ENCODE measurements at regions not wholly inside any gene's neighbourhood (a gene's known extent, or its start where the extent isn't known, plus 50 kb on each side); places are given as distances from the start of the nearest gene placed in this dataset.

DNA sequence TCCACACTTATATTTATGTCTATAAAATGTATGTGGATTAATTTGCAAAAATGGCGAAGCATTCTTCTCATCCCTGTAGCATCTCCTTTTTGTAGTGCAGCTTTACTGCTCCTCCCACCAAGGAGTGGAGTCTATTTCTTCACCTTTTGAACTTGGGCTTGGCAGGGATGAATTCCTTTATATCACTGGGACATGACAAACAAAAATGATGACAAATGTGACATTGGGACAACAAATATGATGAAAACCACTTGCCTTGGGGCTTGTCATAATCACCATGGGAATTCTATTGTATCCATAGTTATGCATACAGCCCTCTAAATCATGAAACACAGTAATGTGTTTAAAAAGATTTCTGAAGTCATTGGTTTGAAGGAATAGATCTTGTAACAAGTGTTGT lies 155.0 kb downstream of the TNFSF18 start:
- no peaks in the 10 kb centered on the region for H3K36me3 ChIP-seq (ENCODE audit: control insufficient read depth in 2 of 2, insufficient read depth in 2 of 2, low read length in 2 of 2)
- no peaks in the 10 kb centered on the region for H3K27me3 ChIP-seq (ENCODE audit: control insufficient read depth in 2 of 2, insufficient read depth in 2 of 2, low read length in 2 of 2)
- no peak overlapping the region for H3K27ac ChIP-seq (ENCODE audit: low read depth in 2 of 2, low read length in 2 of 2)
- H3K9ac ChIP-seq (ENCODE audit: low read depth in 1 of 2, low read length in 2 of 2), result no peak overlapping the region
- no peaks in the 10 kb centered on the region for H3K4me1 ChIP-seq (ENCODE audit: control insufficient read depth in 2 of 2, insufficient read depth in 2 of 2, low read length in 2 of 2)
- no peaks in the 10 kb centered on the region for H3K9me3 ChIP-seq (ENCODE audit: control insufficient read depth in 2 of 2, low read length in 2 of 2)
- no peak overlapping the region for H3K4me3 ChIP-seq (ENCODE audit: low read length in 2 of 2)

DNA sequence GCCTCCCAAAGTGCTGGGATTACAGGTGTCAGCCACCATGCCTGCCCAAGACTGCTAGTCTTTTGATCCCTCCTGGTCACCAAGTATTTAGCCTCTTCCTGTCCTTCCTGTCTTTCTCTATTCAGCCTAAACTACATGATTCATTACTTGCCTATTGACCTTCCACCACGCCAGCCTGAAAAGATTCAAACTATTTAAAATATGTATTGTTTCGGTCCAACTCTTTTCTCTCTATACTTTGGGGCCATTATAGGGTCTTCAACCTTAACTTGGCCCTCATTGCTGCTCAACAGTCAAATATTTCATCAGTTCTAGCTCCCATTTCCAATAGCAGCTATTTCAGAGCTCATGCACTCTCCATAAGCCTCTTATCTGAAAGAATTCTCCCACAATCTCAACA lies 153.0 kb downstream of the TNFSF18 start:
- no peaks in the 10 kb centered on the region for H3K36me3 ChIP-seq (ENCODE audit: control insufficient read depth in 2 of 2, insufficient read depth in 2 of 2, low read length in 2 of 2)
- H3K4me3 ChIP-seq (ENCODE audit: low read length in 2 of 2), result no peak overlapping the region
- H3K4me1 ChIP-seq (ENCODE audit: control insufficient read depth in 2 of 2, insufficient read depth in 2 of 2, low read length in 2 of 2), result no peaks in the 10 kb centered on the region
- no peak overlapping the region for H3K27ac ChIP-seq (ENCODE audit: low read depth in 2 of 2, low read length in 2 of 2)
- no peaks in the 10 kb centered on the region for H3K27me3 ChIP-seq (ENCODE audit: control insufficient read depth in 2 of 2, insufficient read depth in 2 of 2, low read length in 2 of 2)
- H3K9ac ChIP-seq (ENCODE audit: low read depth in 1 of 2, low read length in 2 of 2), result no peak overlapping the region
- H3K9me3 ChIP-seq (ENCODE audit: control insufficient read depth in 2 of 2, low read length in 2 of 2), result no peaks in the 10 kb centered on the region

DNA sequence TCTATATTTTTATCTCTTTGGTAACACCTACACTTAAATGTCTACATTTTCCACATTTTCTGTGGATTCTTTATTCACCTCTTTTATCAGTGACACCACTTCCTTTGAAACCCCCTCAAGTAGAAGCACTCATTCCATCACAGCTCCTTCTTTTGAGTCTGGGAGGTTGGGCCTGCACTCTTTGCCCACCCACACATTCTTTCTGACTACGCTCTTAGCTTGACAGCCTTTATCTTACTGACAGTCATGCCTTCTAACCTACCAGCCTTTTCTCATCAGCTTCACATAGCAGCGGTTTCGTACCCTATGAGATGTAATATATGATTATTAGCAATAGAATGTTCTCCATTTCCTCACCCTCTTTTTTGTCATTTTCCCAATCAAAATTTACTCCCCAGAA lies 151.9 kb downstream of the TNFSF18 start:
- no peak overlapping the region for H3K4me3 ChIP-seq (ENCODE audit: low read length in 2 of 2)
- no peaks in the 10 kb centered on the region for H3K36me3 ChIP-seq (ENCODE audit: control insufficient read depth in 2 of 2, insufficient read depth in 2 of 2, low read length in 2 of 2)
- no peak overlapping the region for H3K9ac ChIP-seq (ENCODE audit: low read depth in 1 of 2, low read length in 2 of 2)
- no peaks in the 10 kb centered on the region for H3K4me1 ChIP-seq (ENCODE audit: control insufficient read depth in 2 of 2, insufficient read depth in 2 of 2, low read length in 2 of 2)
- H3K27ac ChIP-seq (ENCODE audit: low read depth in 2 of 2, low read length in 2 of 2), result no peak overlapping the region
- no peaks in the 10 kb centered on the region for H3K9me3 ChIP-seq (ENCODE audit: control insufficient read depth in 2 of 2, low read length in 2 of 2)
- no peaks in the 10 kb centered on the region for H3K27me3 ChIP-seq (ENCODE audit: control insufficient read depth in 2 of 2, insufficient read depth in 2 of 2, low read length in 2 of 2)

DNA sequence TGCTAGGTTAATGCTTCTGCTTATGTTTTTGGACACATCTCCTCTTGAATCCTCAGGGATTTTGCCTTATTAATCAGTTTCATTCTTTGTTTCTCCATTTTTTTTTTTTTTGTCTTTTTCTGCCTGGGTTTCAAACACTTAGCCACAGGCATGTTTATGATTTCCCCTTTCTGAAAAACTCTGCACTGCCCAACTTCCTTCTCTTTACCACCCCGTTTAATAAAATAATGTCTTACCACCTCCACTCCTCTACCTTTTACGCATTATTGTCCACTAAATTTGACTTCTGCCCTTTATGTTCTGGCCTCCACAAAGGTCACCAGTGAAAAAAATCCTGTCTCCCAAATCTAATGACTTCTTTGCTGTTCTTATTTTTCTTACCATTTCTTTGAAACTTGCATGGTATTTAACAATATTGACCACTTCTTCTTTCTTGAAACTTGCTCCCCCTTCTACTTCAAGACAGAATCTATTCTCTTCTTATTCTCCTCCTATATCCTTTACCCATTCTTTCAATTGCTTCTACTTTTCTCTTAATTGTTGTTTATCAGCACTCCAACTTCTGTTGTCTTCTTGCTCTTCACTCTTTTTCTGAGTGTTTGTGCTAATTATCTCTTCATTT lies 150.3 kb downstream of the TNFSF18 start:
- H3K27ac ChIP-seq (ENCODE audit: low read depth in 2 of 2, low read length in 2 of 2), result no peak overlapping the region

DNA sequence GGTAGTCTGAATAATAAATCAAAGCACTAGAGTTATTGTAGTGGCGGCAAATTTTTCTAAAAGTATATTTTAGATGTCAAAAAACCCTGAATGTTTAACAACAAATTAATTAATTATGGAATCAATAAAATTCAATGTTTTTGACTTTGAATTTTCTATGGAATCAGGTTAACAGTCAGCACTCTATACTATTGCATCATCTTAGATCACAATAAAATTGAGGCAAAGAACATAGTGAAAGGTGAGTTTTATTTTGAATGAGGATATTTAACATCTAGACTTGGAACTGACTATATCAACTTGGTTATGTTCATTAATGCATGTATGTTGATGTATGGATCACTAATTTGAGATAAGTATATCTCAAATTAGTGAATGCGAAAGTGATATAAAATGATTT lies 148.5 kb downstream of the TNFSF18 start:
- Histone ChIP-seq H3K27ac (ENCODE audit: low read depth in 2 of 2, low read length in 2 of 2) (no peak overlapping the region), H3K9ac (ENCODE audit: low read depth in 1 of 2, low read length in 2 of 2) (no peak overlapping the region), H3K36me3 (ENCODE audit: control insufficient read depth in 2 of 2, insufficient read depth in 2 of 2, low read length in 2 of 2) (no peaks in the 10 kb centered on the region), H3K4me1 (ENCODE audit: control insufficient read depth in 2 of 2, insufficient read depth in 2 of 2, low read length in 2 of 2) (peaks cover 0 to 3% of the 10 kb centered on the region in 2 donors), H3K4me3 (ENCODE audit: low read length in 2 of 2) (no peak overlapping the region), H3K27me3 (ENCODE audit: control insufficient read depth in 2 of 2, insufficient read depth in 2 of 2, low read length in 2 of 2) (no peaks in the 10 kb centered on the region), H3K9me3 (ENCODE audit: control insufficient read depth in 2 of 2, low read length in 2 of 2) (no peaks in the 10 kb centered on the region)

More for the DNA sequence above, 150.3 kb downstream of the TNFSF18 start:
- Histone ChIP-seq H3K27me3 (ENCODE audit: control insufficient read depth in 2 of 2, insufficient read depth in 2 of 2, low read length in 2 of 2) (no peaks in the 10 kb centered on the region), H3K9me3 (ENCODE audit: control insufficient read depth in 2 of 2, low read length in 2 of 2) (no peaks in the 10 kb centered on the region), H3K9ac (ENCODE audit: low read depth in 1 of 2, low read length in 2 of 2) (no peak overlapping the region), H3K4me1 (ENCODE audit: control insufficient read depth in 2 of 2, insufficient read depth in 2 of 2, low read length in 2 of 2) (no peaks in the 10 kb centered on the region), H3K4me3 (ENCODE audit: low read length in 2 of 2) (no peak overlapping the region), H3K36me3 (ENCODE audit: control insufficient read depth in 2 of 2, insufficient read depth in 2 of 2, low read length in 2 of 2) (no peaks in the 10 kb centered on the region)

DNA sequence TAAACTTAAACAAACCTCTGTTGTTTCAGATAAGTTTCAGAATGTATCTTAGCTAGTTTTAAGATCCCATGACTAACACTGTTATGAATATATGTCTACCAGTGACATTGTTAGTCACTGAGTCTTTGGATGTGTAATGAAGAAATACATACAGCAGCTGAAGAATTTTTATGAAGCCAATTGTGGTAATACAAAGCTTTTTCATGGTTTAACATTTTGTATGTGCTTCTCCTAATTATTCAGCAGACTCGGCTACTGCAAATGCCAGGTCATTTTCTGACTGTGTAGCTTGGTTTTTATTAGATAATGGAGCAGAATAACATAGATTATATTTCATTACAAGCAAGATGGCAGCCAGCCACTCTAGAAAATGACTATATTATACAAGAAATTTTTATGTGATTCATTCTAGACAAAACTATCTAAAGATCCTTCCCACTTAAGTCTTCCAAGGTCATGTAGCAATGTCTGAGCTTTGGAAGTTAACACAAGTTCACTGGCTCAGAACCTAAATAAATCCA lies 147.8 kb downstream of the TNFSF18 start:
- H3K27me3 ChIP-seq (ENCODE audit: control insufficient read depth in 2 of 2, insufficient read depth in 2 of 2, low read length in 2 of 2), result no peaks in the 10 kb centered on the region
- H3K36me3 ChIP-seq (ENCODE audit: control insufficient read depth in 2 of 2, insufficient read depth in 2 of 2, low read length in 2 of 2), result no peaks in the 10 kb centered on the region
- H3K4me1 ChIP-seq (ENCODE audit: control insufficient read depth in 2 of 2, insufficient read depth in 2 of 2, low read length in 2 of 2), result peaks cover 0 to 3% of the 10 kb centered on the region in 2 donors
- no peak overlapping the region for H3K9ac ChIP-seq (ENCODE audit: low read depth in 1 of 2, low read length in 2 of 2)
- H3K9me3 ChIP-seq (ENCODE audit: control insufficient read depth in 2 of 2, low read length in 2 of 2), result no peaks in the 10 kb centered on the region
- H3K27ac ChIP-seq (ENCODE audit: low read depth in 2 of 2, low read length in 2 of 2), result no peak overlapping the region
- no peak overlapping the region for H3K4me3 ChIP-seq (ENCODE audit: low read length in 2 of 2)

DNA sequence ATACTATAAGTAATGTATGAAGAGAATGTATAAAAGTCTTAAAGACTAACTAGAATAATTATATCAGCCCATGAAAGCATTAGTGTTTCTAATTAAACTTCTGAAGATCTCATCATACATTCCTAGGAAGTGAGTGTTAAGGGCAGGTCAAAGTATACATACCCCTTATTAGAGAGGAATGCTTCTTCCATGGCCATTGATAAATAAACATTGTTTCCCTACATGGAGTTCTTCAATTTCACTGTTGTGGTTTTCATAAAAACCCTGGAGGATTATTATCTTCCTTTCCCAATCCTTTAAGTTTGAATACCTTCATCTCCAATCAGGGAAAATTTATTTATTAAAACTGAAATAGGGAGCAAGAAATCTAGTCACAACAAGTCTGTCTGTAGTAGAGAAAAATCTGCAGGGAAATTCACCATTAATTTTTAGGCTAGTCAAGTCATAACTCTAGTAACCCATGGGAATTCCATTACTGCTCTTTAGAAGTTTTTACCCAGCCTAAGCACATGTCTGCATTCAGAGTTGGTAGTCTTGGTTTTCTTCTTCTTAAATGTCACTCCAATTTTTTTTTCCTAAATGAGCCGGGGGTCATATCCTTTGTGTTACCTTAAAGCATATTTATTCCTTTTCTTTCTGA lies 147.0 kb downstream of the TNFSF18 start:
- H3K36me3 ChIP-seq (ENCODE audit: control insufficient read depth in 2 of 2, insufficient read depth in 2 of 2, low read length in 2 of 2), result no peaks in the 10 kb centered on the region
- peaks cover 0 to 3% of the 10 kb centered on the region in 2 donors for H3K4me1 ChIP-seq (ENCODE audit: control insufficient read depth in 2 of 2, insufficient read depth in 2 of 2, low read length in 2 of 2)
- H3K27me3 ChIP-seq (ENCODE audit: control insufficient read depth in 2 of 2, insufficient read depth in 2 of 2, low read length in 2 of 2), result no peaks in the 10 kb centered on the region
- no peak overlapping the region for H3K4me3 ChIP-seq (ENCODE audit: low read length in 2 of 2)
- no peak overlapping the region for H3K27ac ChIP-seq (ENCODE audit: low read depth in 2 of 2, low read length in 2 of 2)
- no peak overlapping the region for H3K9ac ChIP-seq (ENCODE audit: low read depth in 1 of 2, low read length in 2 of 2)
- no peaks in the 10 kb centered on the region for H3K9me3 ChIP-seq (ENCODE audit: control insufficient read depth in 2 of 2, low read length in 2 of 2)

DNA sequence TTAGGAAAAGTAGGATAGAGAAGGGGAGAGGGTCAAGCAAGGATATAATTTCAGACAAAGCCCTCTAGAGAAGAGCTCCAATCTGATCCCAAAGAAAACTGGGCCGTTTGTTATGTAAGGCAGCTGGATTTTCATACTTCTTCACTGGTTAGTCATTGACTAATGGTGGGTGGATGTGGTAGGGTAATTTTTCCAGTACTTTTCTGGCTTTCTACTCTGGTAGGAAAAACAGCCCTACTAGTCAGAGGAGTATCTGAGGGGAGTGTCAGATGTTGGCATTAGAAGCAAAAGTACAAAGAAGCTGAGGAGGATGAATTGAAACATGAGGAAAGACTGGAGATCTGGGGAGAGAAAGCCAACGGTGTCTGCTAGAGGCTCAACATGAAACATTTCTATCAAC lies 145.3 kb downstream of the TNFSF18 start:
- no peak overlapping the region for H3K9ac ChIP-seq (ENCODE audit: low read depth in 1 of 2, low read length in 2 of 2)
- no peaks in the 10 kb centered on the region for H3K27me3 ChIP-seq (ENCODE audit: control insufficient read depth in 2 of 2, insufficient read depth in 2 of 2, low read length in 2 of 2)
- H3K36me3 ChIP-seq (ENCODE audit: control insufficient read depth in 2 of 2, insufficient read depth in 2 of 2, low read length in 2 of 2), result no peaks in the 10 kb centered on the region
- H3K9me3 ChIP-seq (ENCODE audit: control insufficient read depth in 2 of 2, low read length in 2 of 2), result no peaks in the 10 kb centered on the region
- H3K4me1 ChIP-seq (ENCODE audit: control insufficient read depth in 2 of 2, insufficient read depth in 2 of 2, low read length in 2 of 2), result peaks cover 0 to 3% of the 10 kb centered on the region in 2 donors
- H3K4me3 ChIP-seq (ENCODE audit: low read length in 2 of 2), result no peak overlapping the region
- no peak overlapping the region for H3K27ac ChIP-seq (ENCODE audit: low read depth in 2 of 2, low read length in 2 of 2)

DNA sequence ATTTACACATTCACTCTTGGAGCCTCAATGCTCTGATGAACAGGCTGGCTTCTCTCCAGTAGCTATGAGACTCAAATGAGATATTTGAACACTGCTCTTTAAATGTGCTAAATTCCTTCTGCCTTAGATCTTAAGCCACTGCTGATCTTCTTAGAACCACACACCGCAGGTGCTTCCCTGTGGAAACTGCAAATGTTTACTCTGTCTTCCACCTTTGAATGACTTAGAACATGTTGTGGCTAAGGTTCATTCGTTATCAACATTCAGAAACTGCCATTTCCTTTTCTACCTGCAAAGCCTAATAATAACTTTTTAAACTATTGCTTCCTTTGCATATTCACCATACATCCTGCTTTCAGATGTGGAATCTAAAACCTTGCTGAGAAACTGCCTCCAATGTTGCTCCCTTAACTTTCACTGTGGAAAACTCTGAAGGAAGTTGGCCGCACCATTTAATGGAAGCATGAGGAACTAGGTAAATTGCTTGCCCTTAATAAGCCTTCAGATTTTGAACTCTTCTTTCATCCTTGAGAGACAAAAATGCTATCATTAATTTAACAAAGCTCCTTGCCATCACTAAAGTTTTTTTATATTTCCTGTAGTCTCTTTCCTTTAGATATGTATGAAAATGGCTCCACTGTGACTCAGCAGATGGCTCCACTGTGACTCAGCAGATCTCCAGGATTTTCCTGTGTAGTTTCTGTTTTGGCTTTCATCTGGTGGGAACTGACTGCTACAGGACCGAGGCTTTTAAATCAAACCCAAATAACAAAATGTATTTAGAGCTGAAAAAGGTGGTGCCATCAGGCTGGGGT lies 143.8 kb downstream of the TNFSF18 start:
- H3K9me3 ChIP-seq (ENCODE audit: control insufficient read depth in 2 of 2, low read length in 2 of 2), result no peaks in the 10 kb centered on the region
- H3K27ac ChIP-seq (ENCODE audit: low read depth in 2 of 2, low read length in 2 of 2), result no peak overlapping the region
- no peak overlapping the region for H3K9ac ChIP-seq (ENCODE audit: low read depth in 1 of 2, low read length in 2 of 2)
- no peak overlapping the region for H3K4me3 ChIP-seq (ENCODE audit: low read length in 2 of 2)
- H3K36me3 ChIP-seq (ENCODE audit: control insufficient read depth in 2 of 2, insufficient read depth in 2 of 2, low read length in 2 of 2), result no peaks in the 10 kb centered on the region
- H3K4me1 ChIP-seq (ENCODE audit: control insufficient read depth in 2 of 2, insufficient read depth in 2 of 2, low read length in 2 of 2), result peaks cover 0 to 3% of the 10 kb centered on the region in 2 donors
- no peaks in the 10 kb centered on the region for H3K27me3 ChIP-seq (ENCODE audit: control insufficient read depth in 2 of 2, insufficient read depth in 2 of 2, low read length in 2 of 2)

DNA sequence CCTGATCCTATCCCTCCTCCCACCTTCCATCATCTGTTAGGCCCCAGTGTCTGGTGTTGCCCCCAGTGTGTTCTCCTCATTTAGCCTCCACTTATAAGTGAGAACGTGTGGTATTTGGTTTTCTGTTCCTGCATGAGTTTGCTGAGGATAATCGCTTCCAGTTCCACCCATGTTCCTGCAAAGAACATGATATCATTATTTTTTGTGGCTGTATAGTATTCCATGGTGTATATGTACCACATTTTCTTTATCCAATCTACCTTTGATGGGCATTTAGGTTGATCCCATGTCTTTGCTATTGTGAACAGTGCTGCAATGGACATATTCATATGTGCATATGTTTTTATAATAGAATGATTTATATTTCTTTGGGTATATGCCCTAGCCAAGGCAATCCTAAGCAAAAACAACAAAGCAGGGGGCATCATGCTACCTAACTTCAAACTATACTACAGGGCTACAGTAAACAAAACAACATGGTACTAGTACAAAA lies 142.9 kb downstream of the TNFSF18 start:
- no peaks in the 10 kb centered on the region for H3K36me3 ChIP-seq (ENCODE audit: control insufficient read depth in 2 of 2, insufficient read depth in 2 of 2, low read length in 2 of 2)
- H3K9me3 ChIP-seq (ENCODE audit: control insufficient read depth in 2 of 2, low read length in 2 of 2), result peaks cover 3% of the 10 kb centered on the region in 2 donors
- no peaks in the 10 kb centered on the region for H3K27me3 ChIP-seq (ENCODE audit: control insufficient read depth in 2 of 2, insufficient read depth in 2 of 2, low read length in 2 of 2)
- no peak overlapping the region for H3K4me3 ChIP-seq (ENCODE audit: low read length in 2 of 2)
- H3K9ac ChIP-seq (ENCODE audit: low read depth in 1 of 2, low read length in 2 of 2), result no peak overlapping the region
- no peak overlapping the region for H3K27ac ChIP-seq (ENCODE audit: low read depth in 2 of 2, low read length in 2 of 2)
- peaks cover 0 to 3% of the 10 kb centered on the region in 2 donors for H3K4me1 ChIP-seq (ENCODE audit: control insufficient read depth in 2 of 2, insufficient read depth in 2 of 2, low read length in 2 of 2)

Measured in mucosa of rectum (tissue), 2 donors.